LNCAP (cell line): ENCODE measurements at regions not wholly inside any gene's neighbourhood (a gene's known extent, or its start where the extent isn't known, plus 50 kb on each side); places are given as distances from the start of the nearest gene placed in this dataset.

Experiments
- TF ChIP-seq, protein P1 (sequence below): fragments of 450-650 bp; IDR thresholded peaks from 2 replicates; pipeline ENCODE4 v1.5.1; 2017; ENCODE audit warnings: mild to moderate bottlenecking

DNA sequence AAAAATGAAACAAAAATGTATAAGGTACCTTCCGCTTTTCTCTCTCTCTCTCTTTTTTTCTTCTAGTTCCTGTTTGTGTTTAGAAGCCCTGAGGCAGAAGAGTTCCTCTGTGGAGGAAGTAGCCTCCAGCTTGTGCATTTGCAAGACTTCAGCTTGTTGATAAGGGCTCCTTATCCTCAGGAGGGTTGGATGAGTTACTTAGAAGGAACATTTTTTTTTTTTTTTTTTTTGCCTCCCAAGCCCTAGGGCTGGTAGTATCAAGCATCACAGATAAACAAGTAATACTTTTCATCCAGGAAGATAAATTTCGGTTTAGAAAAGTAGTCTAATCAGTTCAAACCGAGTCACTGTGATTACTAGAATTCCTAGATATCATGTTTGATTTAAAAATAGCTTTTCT is 91.0 kb upstream of the CBLB start:
- TF ChIP-seq, protein P1, sequence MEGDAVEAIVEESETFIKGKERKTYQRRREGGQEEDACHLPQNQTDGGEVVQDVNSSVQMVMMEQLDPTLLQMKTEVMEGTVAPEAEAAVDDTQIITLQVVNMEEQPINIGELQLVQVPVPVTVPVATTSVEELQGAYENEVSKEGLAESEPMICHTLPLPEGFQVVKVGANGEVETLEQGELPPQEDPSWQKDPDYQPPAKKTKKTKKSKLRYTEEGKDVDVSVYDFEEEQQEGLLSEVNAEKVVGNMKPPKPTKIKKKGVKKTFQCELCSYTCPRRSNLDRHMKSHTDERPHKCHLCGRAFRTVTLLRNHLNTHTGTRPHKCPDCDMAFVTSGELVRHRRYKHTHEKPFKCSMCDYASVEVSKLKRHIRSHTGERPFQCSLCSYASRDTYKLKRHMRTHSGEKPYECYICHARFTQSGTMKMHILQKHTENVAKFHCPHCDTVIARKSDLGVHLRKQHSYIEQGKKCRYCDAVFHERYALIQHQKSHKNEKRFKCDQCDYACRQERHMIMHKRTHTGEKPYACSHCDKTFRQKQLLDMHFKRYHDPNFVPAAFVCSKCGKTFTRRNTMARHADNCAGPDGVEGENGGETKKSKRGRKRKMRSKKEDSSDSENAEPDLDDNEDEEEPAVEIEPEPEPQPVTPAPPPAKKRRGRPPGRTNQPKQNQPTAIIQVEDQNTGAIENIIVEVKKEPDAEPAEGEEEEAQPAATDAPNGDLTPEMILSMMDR: no peak

DNA sequence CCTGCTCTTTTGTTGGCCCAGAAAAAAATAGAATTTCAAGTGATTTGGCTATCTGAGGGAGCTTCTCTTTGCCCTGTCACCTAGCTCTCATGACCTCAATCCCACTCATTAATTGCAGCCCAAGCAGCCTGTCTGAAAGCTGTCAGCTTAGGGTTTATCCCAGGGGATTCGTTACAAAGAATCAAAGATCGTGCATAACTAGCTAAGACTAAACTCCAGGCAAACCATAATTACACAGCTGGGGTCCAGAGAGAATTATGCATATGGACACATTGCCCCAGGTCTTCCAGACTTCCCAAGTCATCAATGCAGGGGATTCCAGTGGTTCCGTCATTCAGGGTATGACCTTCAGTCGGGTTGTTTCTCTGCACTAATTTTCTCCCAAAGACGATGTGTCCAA is 91.6 kb upstream of the CBLB start:
- TF ChIP-seq, protein P1: no peak

DNA sequence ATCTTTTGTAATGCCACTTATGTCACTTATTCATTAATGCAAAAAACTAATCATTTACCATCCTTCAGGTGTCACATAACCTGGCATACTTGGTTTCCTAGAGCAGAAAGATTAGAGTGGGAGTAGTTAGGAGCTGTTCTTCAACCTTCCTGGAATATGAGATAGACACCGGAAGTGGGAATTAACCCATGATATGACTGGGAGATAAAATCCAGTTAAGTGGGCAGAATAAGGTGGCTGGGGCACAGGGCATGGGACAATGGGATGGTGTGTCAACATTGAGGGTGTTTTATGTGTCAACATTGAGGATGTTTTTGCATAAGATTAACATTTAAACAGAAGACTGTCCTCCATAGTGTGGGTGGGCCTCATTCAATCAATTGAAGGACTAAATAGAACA is 94.3 kb upstream of the CBLB start:
- TF ChIP-seq, protein P1: no peak

DNA sequence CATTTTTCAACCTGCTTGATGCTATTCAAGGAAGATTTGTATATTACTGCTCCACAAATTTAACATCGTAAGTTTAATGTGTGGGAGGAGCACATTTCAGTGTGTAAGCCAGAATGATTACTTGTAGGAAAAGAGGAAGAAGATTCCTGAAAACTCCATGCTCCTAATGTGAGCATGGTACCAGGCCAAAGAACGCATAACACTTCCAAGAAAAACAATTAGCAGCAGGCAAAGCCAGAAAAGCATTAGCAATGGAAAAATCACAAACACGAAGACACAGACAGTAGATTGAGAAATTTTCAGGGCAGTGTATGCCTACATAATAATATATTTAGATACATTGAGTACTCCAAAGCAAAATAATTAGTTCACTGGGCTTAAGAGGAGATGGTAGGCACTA is 96.6 kb upstream of the CBLB start:
- TF ChIP-seq, protein P1: no peak

DNA sequence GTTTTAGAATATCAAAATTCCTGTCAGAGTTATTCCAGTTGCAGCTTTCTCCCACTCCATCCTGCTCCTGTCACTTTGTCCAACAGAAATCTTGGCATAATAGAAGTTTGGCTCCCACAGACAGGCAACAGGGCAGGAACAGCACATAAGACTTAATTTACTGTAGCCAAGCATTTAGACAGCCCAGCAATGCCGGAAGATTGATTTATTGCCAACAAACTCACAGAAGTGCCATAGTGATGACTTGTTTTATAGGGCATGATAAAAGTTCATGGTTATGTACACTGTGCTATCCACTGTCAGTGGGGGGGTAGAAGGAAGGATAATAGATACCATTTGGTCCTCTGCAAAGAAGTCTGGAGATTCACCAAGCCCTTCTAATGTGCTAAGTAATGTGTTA is 98.3 kb upstream of the CBLB start:
- TF ChIP-seq, protein P1: no peak

DNA sequence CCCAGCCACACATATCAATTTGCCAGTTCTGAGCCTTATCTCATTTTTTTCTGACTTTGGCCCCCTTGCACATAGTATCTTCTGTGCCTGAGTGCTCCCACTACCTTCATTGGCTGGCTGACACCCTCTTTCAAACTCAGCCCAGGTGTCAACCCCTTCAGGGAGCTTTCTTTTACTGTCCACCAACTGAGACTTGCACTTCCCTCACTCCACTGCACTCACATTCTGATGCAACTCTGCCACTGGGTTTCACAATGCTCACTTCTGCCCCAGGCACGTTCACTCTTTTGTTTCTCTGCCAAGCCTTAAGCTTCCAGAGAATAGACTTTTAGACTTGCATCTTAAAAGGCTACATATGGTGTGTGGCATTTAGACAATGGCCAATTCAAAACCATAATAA is 101.5 kb upstream of the CBLB start:
- TF ChIP-seq, protein P1: no peak

DNA sequence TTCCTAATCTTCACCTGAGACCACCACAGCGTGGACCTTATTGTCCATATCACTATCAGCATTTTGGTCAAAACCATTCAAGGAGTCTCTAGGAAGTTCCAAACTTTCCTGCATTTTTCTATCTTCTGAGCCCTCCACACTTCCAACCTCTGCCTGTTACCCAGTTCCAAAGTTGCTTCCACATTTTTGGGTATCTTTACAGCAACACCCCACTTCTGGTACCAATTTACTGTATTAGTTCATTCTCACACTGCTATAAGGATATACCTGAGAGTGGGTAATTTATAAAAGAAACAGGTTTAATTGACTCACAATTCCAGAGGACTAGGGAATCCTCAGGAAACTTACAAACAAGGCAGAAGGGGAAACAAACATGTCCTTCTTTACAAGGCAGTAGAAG is 103.3 kb upstream of the CBLB start:
- TF ChIP-seq, protein P1: no peak

DNA sequence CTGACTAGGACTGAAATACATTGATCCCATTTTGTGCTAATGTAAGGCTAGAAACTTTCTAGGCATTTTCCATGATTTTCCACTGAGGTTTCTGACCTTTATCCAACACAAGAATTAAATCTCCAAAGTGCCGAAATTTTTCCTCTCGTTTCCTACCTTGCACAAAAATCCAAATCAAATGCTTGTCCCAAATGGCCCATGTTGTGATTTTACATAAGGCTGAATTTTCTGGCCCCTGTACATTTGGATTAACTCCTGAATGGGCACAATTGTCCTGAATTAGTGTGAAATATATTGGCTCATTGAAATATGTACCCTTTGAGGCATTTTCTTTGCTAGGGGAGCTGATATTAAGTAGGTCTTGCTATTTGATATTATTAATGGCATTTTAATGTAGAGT is 105.6 kb upstream of the CBLB start:
- TF ChIP-seq, protein P1: no peak
